MM.1S (cell line): ENCODE measurements at regions not wholly inside any gene's neighbourhood (a gene's known extent, or its start where the extent isn't known, plus 50 kb on each side); places are given as distances from the start of the nearest gene placed in this dataset.

Source experiments
- CTCF ChIP-seq: fragments of 300-600 bp; sonication (generic); IDR thresholded peaks from 2 replicates; pipeline ENCODE4 v1.5.1; 2016; ENCODE audit warnings: antibody characterized with exemption, low read length, mixed read lengths
- EZH2 ChIP-seq: fragments of 300-600 bp; sonication (generic); optimal IDR thresholded peaks from 2 replicates; pipeline ENCODE3; 2017; ENCODE audit warnings: low read depth, mild to moderate bottlenecking, antibody characterized with exemption, low read length, mixed read lengths
- EZH2phosphoT487 ChIP-seq: fragments of 300-600 bp; sonication (generic); IDR thresholded peaks from 2 replicates; pipeline ENCODE4 v1.6.1; 2018; ENCODE audit warnings: antibody characterized with exemption, low read length

GRCh38 chr18:41790687-41791086, 164.3 kb upstream of the PIK3C3 start:
- TF ChIP-seq CTCF: no peak
- TF ChIP-seq EZH2phosphoT487: no peak
- TF ChIP-seq EZH2: no peak
